Central memory CD8-positive, alpha-beta T cell (primary cell): ENCODE measurements at regions not wholly inside any gene's neighbourhood (a gene's known extent, or its start where the extent isn't known, plus 50 kb on each side); places are given as distances from the start of the nearest gene placed in this dataset.

Source experiments
- ATAC-seq: fragments of 150-1000 bp; cut with Tn5 transposase; replicated peaks from 2 replicates; pipeline ENCODE4 v1.10.0; 2022; ENCODE audit warnings: mild to moderate bottlenecking, moderate FRiP score, moderate number of reproducible peaks; ENCODE audit not compliant: poor library complexity, severe bottlenecking; ENCODE audit errors: extremely low read depth
- DNase-seq, 2 donors: peaks; one replicate each; pipeline ENCODE4 v3.0.0; 2021; ENCODE audit warnings: low spot score in 2 of 2
- H3K27ac Mint-ChIP-seq: one replicate; pipeline ENCODE4 v1.8.0; 2022; ENCODE audit warnings: low read depth, mild to moderate bottlenecking, moderate library complexity, mixed read lengths
- H3K27me3 Mint-ChIP-seq: one replicate; pipeline ENCODE4 v1.8.0; 2022; ENCODE audit warnings: mixed read lengths
- H3K36me3 Mint-ChIP-seq: one replicate; pipeline ENCODE4 v1.8.0; 2022; ENCODE audit warnings: mild to moderate bottlenecking, moderate library complexity, mixed read lengths; ENCODE audit not compliant: insufficient read depth
- H3K4me1 Mint-ChIP-seq: one replicate; pipeline ENCODE4 v1.8.0; 2022; ENCODE audit warnings: mixed read lengths
- H3K4me3 Mint-ChIP-seq: one replicate; pipeline ENCODE4 v1.8.0; 2022; ENCODE audit warnings: mild to moderate bottlenecking, moderate library complexity, mixed read lengths
- H3K9me3 Mint-ChIP-seq: one replicate; pipeline ENCODE4 v1.8.0; 2022; ENCODE audit warnings: mixed read lengths

GRCh38 chr1:175814885-175815284 is 71.5 kb upstream of the TNR start:
- H3K4me1 Mint-ChIP-seq, result no peaks in the 10 kb centered on the region
- H3K36me3 Mint-ChIP-seq, result no peaks in the 10 kb centered on the region
- no peak overlapping the region for H3K4me3 Mint-ChIP-seq
- ATAC-seq (no peak), DNase-seq (no peak)
- H3K9me3 Mint-ChIP-seq, result no peaks in the 10 kb centered on the region
- H3K27me3 Mint-ChIP-seq, result peaks cover 32% of the 10 kb centered on the region
- no peak overlapping the region for H3K27ac Mint-ChIP-seq

DNA sequence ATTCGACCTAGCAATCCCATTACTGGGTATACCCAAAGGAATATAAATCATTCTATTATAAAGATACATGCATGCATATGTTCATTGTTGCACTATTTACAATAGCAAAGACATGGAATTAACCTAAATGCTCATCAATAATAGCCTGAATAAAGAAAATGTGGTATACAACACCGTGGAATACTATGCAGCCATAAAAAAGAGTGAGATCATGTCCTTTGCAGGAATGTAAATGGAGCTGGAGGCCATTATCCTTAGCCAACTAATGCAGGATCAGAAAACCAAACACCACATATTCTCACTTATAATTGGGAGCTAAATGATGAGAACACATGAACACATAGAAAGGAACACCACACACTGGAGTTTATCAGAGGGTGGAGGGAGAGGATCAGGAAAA is 69.5 kb upstream of the TNR start:
- H3K27ac Mint-ChIP-seq, result no peak overlapping the region
- no peaks in the 10 kb centered on the region for H3K4me1 Mint-ChIP-seq
- H3K4me3 Mint-ChIP-seq, result no peak overlapping the region
- H3K27me3 Mint-ChIP-seq, result peaks cover 40% of the 10 kb centered on the region
- no peaks in the 10 kb centered on the region for H3K9me3 Mint-ChIP-seq
- no peaks in the 10 kb centered on the region for H3K36me3 Mint-ChIP-seq
- no peak for DNase-seq
- no peak for ATAC-seq

GRCh38 chr1:175810305-175810704 is 66.9 kb upstream of the TNR start:
- no peaks in the 10 kb centered on the region for H3K36me3 Mint-ChIP-seq
- H3K27ac Mint-ChIP-seq, result no peak overlapping the region
- ATAC-seq (no peak), DNase-seq (no peak)
- peaks cover 35% of the 10 kb centered on the region for H3K27me3 Mint-ChIP-seq
- no peaks in the 10 kb centered on the region for H3K9me3 Mint-ChIP-seq
- no peak overlapping the region for H3K4me3 Mint-ChIP-seq
- no peaks in the 10 kb centered on the region for H3K4me1 Mint-ChIP-seq

- ATAC-seq, result no peak
These were observed 65.6 kb upstream of the TNR start for GRCh38 chr1:175808999-175809398.

DNA sequence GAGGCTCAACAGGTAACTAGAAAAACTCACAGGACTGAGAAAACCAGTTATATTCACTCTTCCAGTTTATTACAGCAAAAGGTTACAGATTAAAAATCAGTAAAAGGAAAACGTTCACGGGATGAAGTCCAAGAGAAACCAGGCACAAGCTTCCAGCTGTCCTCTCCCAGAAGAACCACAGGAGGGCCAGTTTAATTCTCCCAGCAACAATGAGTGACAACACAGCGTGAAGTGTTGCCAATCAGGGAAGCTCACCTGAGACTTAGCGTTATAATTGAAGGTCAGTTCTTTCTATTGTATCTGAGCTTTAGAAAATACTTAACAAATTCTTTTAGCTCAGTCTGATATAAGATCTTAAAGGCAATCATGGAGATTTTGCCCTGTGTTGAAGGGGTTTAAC is 65.2 kb upstream of the TNR start:
- peaks cover 27% of the 10 kb centered on the region for H3K27me3 Mint-ChIP-seq
- DNase-seq (no peak), ATAC-seq (no peak)
- H3K36me3 Mint-ChIP-seq, result no peaks in the 10 kb centered on the region
- no peak overlapping the region for H3K27ac Mint-ChIP-seq
- H3K4me1 Mint-ChIP-seq, result no peaks in the 10 kb centered on the region
- H3K4me3 Mint-ChIP-seq, result no peak overlapping the region
- H3K9me3 Mint-ChIP-seq, result no peaks in the 10 kb centered on the region

More at GRCh38 chr1:175808999-175809398, 65.6 kb upstream of the TNR start:
- no peaks in the 10 kb centered on the region for H3K36me3 Mint-ChIP-seq
- DNase-seq, result no peak
- no peak overlapping the region for H3K4me3 Mint-ChIP-seq
- H3K27me3 Mint-ChIP-seq, result peaks cover 27% of the 10 kb centered on the region
- H3K4me1 Mint-ChIP-seq, result no peaks in the 10 kb centered on the region
- H3K9me3 Mint-ChIP-seq, result no peaks in the 10 kb centered on the region
- no peak overlapping the region for H3K27ac Mint-ChIP-seq

- Mint-ChIP-seq H3K4me3 (no peak overlapping the region), H3K27ac (no peak overlapping the region), H3K27me3 (peaks cover 13% of the 10 kb centered on the region), H3K9me3 (no peaks in the 10 kb centered on the region), H3K36me3 (no peaks in the 10 kb centered on the region), H3K4me1 (no peaks in the 10 kb centered on the region)
- no peak for ATAC-seq
- DNase-seq, result no peak
These were observed 61.2 kb upstream of the TNR start for GRCh38 chr1:175804561-175804960.

DNA sequence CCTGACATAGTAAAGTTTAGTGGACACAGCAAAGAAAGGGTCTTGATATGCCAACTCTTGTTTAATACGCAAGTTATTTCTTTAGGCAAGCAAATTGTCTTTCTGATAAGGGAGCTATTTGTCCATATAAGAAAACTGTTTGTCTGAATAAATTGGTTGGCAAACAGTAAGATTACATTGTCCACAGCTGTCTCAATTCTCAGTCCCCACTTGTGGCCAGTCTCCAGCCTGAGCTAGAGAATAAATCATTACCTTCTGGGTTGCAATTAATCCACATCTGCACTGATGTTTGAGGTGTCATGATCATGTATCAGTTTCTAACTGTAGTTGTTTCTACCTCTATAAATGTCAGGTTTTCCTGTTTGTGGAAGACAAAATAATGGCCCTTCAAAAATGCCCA is 60.0 kb upstream of the TNR start:
- H3K27me3 Mint-ChIP-seq, result peaks cover 2% of the 10 kb centered on the region
- no peak overlapping the region for H3K4me3 Mint-ChIP-seq
- H3K9me3 Mint-ChIP-seq, result no peaks in the 10 kb centered on the region
- H3K4me1 Mint-ChIP-seq, result no peaks in the 10 kb centered on the region
- DNase-seq, result no peak
- no peaks in the 10 kb centered on the region for H3K36me3 Mint-ChIP-seq
- ATAC-seq, result no peak
- no peak overlapping the region for H3K27ac Mint-ChIP-seq

- Mint-ChIP-seq H3K27ac (no peak overlapping the region), H3K36me3 (no peaks in the 10 kb centered on the region), H3K4me3 (no peak overlapping the region), H3K9me3 (no peaks in the 10 kb centered on the region), H3K4me1 (no peaks in the 10 kb centered on the region), H3K27me3 (peaks cover under 1% of the 10 kb centered on the region)
- ATAC-seq (no peak), DNase-seq (no peak)
These were observed 59.2 kb upstream of the TNR start for GRCh38 chr1:175802407-175803123.

DNA sequence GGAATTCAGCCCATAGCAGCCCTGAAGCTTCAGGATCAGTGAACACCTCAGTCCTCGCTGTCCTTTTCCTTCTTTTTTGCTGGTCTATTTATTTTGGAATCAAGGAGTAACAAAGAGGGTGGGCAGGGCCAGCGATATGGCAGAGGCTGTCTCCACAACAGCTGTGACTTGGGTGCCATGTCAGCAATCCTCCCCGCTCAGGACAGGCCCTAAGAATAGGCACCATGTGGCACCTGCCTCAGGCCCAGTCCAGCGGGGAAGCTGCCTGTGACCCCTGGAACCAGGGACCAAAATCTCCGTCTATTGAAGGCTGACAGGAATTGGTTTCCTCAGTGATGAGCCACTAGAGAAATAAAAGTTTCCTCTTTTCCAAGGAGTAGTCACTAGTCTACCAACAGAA is 58.6 kb upstream of the TNR start:
- Mint-ChIP-seq H3K9me3 (peaks cover 4% of the 10 kb centered on the region), H3K4me1 (no peaks in the 10 kb centered on the region), H3K4me3 (no peak overlapping the region), H3K36me3 (no peaks in the 10 kb centered on the region), H3K27ac (no peak overlapping the region), H3K27me3 (peaks cover 6% of the 10 kb centered on the region)
- ATAC-seq, result no peak
- DNase-seq, result no peak

- ATAC-seq (no peak), DNase-seq (no peak)
- no peak overlapping the region for H3K27ac Mint-ChIP-seq
- H3K27me3 Mint-ChIP-seq, result peaks cover 32% of the 10 kb centered on the region
- H3K9me3 Mint-ChIP-seq, result peaks cover 6% of the 10 kb centered on the region
- no peak overlapping the region for H3K4me3 Mint-ChIP-seq
- H3K36me3 Mint-ChIP-seq, result no peaks in the 10 kb centered on the region
- no peaks in the 10 kb centered on the region for H3K4me1 Mint-ChIP-seq
These were observed 54.2 kb upstream of the TNR start for GRCh38 chr1:175797576-175797975.

DNA sequence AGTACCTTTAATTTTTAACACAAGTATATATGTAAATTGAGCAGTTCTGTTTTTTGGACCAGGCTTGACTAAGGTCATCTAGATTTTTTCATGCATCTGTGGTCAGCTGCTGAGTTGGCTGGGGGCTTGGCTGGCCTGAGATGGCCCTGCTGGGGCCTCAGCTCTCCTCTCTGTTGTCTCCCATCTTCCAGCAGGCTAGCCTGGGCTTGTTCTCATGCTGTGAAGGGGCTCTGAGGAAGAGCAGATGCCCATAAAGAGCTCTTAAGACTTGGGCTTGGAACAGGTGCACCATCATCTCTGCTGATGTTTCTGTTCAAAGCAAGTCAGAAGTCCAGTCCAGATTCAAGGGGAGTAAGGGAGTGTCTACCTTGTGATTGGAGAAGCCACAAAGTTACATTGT is 51.2 kb upstream of the TNR start:
- ATAC-seq (no peak), DNase-seq (no peak)
- Mint-ChIP-seq H3K27me3 (peaks cover 43% of the 10 kb centered on the region), H3K9me3 (peaks cover 6% of the 10 kb centered on the region), H3K4me3 (no peak overlapping the region), H3K36me3 (no peaks in the 10 kb centered on the region), H3K27ac (no peak overlapping the region), H3K4me1 (no peaks in the 10 kb centered on the region)

DNA sequence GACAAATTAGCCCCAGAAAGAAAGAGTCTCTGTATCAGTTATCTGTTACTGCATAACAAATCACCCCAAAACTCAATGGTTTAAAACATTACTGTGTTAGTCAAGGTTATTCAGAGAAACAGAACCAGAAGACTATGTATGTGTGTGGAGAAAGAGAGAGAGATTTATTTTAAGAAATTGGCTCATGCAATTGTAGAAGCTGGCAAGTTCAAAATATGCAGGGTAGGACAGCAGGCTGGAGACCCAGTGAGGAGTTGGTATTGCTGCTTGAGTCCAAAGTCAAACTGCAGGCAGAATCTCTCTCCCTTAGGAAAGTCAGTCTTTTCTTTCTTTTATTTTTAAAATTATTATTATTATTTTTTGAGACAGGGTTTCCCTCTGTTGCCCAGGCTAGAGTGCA is 50.2 kb upstream of the TNR start:
- ATAC-seq, result no peak
- H3K4me1 Mint-ChIP-seq, result no peaks in the 10 kb centered on the region
- no peak overlapping the region for H3K4me3 Mint-ChIP-seq
- H3K27ac Mint-ChIP-seq, result no peak overlapping the region
- no peaks in the 10 kb centered on the region for H3K36me3 Mint-ChIP-seq
- peaks cover 6% of the 10 kb centered on the region for H3K9me3 Mint-ChIP-seq
- H3K27me3 Mint-ChIP-seq, result peaks cover 51% of the 10 kb centered on the region
- DNase-seq, result no peak
